Omental fat pad (tissue), 3 donors: ENCODE measurements at regions not wholly inside any gene's neighbourhood (a gene's known extent, or its start where the extent isn't known, plus 50 kb on each side); places are given as distances from the start of the nearest gene placed in this dataset.

Experiments
- ATAC-seq: fragments of 150-250 bp; one replicate; pipeline ENCODE4 v1.9.1; 2016; ENCODE audit warnings: mild to moderate bottlenecking, moderate library complexity; ENCODE audit not compliant: low FRiP score
- DNase-seq: peaks from one replicate; pipeline ENCODE4 v3.0.0-alpha.2; 2019; ENCODE audit warnings: low spot score
- CTCF ChIP-seq, 3 donors: fragments of 450-650 bp; IDR thresholded peaks; one replicate each; pipeline ENCODE4 v1.5.1; 2016 to 2017; ENCODE audit warnings: antibody characterized with exemption in 3 of 3, mild to moderate bottlenecking in 3 of 3, moderate library complexity in 2 of 3

DNA sequence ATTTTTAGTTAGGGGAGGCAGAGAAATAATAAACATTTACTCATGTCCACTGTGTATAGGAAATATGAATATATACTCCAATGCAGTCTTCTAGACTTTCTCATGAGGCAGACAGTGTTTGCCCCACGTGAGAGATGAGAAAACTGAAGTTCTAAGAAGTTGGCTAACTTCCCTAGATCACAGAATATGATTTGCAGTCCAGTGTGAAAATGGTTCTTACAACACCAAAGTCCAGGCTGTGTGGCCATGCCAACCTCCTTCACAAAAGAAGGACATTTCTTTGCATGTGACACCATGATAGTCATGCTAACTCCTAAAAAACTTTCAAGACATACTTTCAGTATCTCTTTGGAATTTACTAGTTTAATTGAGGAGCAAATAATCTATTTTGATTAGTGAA is 143.7 kb downstream of the IRS1 start:
- ATAC-seq: no peak
- TF ChIP-seq CTCF (IDR thresholded peaks at IDR 0.05): no peak
- DNase-seq: no peak

- DNase-seq (no peak), ATAC-seq (peak; percentile 9)
- no peak for TF ChIP-seq CTCF (IDR thresholded peaks at IDR 0.05)
Measured at GRCh38 chr2:226652983-226653765, 146.4 kb downstream of the IRS1 start.

DNA sequence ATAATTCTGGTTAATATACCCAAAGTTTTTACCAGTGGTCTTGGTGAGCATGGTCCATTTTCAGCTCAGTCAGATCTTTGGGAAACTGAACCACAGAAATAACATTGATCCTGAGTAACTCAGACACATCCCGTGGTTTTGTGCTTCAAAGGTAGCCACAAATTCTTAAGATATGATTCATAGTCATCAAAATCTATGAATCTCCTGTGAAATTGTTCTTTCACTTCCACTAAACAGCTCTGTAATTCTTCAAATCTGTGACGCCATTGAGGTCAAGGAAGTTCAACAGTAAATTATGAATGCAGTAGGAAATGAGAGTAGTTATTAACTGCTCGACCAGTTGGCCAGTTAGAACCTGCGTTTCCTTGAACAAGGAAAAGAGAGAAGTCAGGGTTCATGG is 147.3 kb downstream of the IRS1 start:
- DNase-seq: no peak
- no peak for TF ChIP-seq CTCF (IDR thresholded peaks at IDR 0.05)
- peak; percentile 77 for ATAC-seq

DNA sequence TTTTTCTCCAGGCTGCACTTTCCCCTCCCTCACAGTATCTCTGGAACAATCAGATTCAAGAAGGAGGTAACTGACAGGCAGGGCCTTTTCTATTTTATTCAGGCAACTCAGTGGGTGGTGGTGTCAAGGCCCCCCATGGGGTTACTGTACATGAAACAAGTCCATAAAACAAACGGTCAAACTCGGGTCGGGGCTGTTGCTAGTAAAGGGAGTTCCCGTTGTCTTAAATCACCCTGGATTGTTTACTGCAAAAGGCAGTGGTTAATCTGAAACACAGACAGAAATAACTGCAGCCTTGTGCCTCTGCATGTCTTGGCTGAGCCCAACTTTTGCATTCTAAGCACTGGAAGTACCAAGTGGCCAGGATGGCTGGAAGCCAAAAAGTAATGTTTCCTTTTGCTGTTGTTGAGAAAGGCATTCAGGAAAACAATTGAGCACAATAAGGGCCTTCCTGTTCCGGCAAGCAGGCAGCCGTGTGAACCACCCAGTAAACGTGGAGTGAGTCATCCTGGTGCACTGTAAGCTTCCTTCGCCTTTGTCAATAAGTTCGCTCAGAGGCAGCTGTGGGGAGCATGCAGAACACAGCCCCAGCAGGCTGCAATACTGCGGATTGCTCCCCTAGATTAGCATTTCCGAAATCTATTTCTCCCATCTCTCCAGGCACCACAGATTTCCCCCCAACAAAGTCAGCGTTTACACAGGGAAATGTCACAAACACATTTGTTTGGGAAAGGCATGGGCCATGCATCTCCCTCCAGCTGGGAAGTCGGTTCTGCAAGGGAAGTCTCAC is 149.6 kb downstream of the IRS1 start:
- no peak for TF ChIP-seq CTCF (IDR thresholded peaks at IDR 0.05)
- ATAC-seq (peak; percentile 71), DNase-seq (no peak)

- no peak for ATAC-seq
- no peak for TF ChIP-seq CTCF (IDR thresholded peaks at IDR 0.05)
- DNase-seq: no peak
Measured at GRCh38 chr2:226649201-226649600, 150.4 kb downstream of the IRS1 start.

GRCh38 chr2:226647621-226648518 is 151.8 kb downstream of the IRS1 start:
- no peak for ATAC-seq
- DNase-seq: no peak
- TF ChIP-seq CTCF (IDR thresholded peaks at IDR 0.05): no peak
